SK-N-SH (cell line): ENCODE measurements at regions not wholly inside any gene's neighbourhood (a gene's known extent, or its start where the extent isn't known, plus 50 kb on each side); places are given as distances from the start of the nearest gene placed in this dataset.

ENCODE experiments used
- CTCF ChIA-PET: fragments of 300-600, 350-600 bp; formaldehyde crosslinking; extraction: SDS; loops from one replicate; lab custom pipeline; 2021; lab: Yijun Ruan, JAX
- POLR2A ChIA-PET: fragments of 350-600 bp; sonication (Branson Sonifier 250); formaldehyde crosslinking; extraction: SDS; loops from one replicate; lab custom pipeline; 2020; ENCODE audit warnings: antibody characterized with exemption, inconsistent platforms; lab: Yijun Ruan, JAX
- DNase-seq: peaks from one replicate; pipeline ENCODE4 v3.0.0; 2012
- H2AFZ ChIP-seq: fragments of 200-600 bp; sonication (generic); 2 replicates; pipeline ENCODE4 v1.8.1; 2016; ENCODE audit warnings: antibody characterized with exemption, mild to moderate bottlenecking, low read depth
- H3F3A ChIP-seq: fragments of 200-600 bp; sonication (generic); replicated peaks from 2 replicates; pipeline ENCODE3; 2016; ENCODE audit warnings: antibody characterized with exemption, mild to moderate bottlenecking; ENCODE audit not compliant: insufficient read depth
- H3K27ac ChIP-seq, 2 experiments: fragments of 200-500 bp in 1 of 2; fragments of 200-600 bp in 1 of 2; sonication (Bioruptor generic) in 1 of 2; sonication (generic), shearing (Covaris generic) in 1 of 2; 2 replicates each; pipeline versions ENCODE4 v1.5.1 to v1.6.1; 2014 to 2016; ENCODE audit warnings: low read depth in 2 of 2, inconsistent platforms in 1 of 2, low read length in 1 of 2, mild to moderate bottlenecking in 1 of 2, mixed read lengths in 1 of 2
- H3K27me3 ChIP-seq: fragments of 200-600 bp; sonication (generic), shearing (Covaris generic); 2 replicates; pipeline ENCODE4 v1.6.1; 2016; ENCODE audit warnings: mixed run types; ENCODE audit not compliant: insufficient read depth
- H3K36me3 ChIP-seq, 2 experiments: fragments of 200-500 bp in 1 of 2; fragments of 200-600 bp in 1 of 2; sonication (Bioruptor generic) in 1 of 2; sonication (generic) in 1 of 2; replicated peaks in 1 of 2; 2 replicates each; pipeline versions ENCODE3 to v1.5.1; 2014 to 2016; ENCODE audit warnings: low read length in 1 of 2, mild to moderate bottlenecking in 1 of 2; ENCODE audit not compliant: insufficient read depth in 2 of 2, control insufficient read depth in 1 of 2
- H3K4me1 ChIP-seq, 2 experiments: fragments of 200-500 bp in 1 of 2; fragments of 200-600 bp in 1 of 2; sonication (Bioruptor generic) in 1 of 2; sonication (generic), shearing (Covaris generic) in 1 of 2; 2 replicates each; pipeline versions ENCODE4 v1.5.1 to v1.6.1; 2014 to 2016; ENCODE audit warnings: low read depth in 1 of 2, low read length in 1 of 2, mixed run types in 1 of 2; ENCODE audit not compliant: insufficient read depth in 2 of 2, control insufficient read depth in 1 of 2
- H3K4me2 ChIP-seq: fragments of 200-600 bp; sonication (generic), shearing (Covaris generic); 2 replicates; pipeline ENCODE4 v1.6.1; 2017; ENCODE audit warnings: mixed run types
- H3K4me3 ChIP-seq, 2 experiments: fragments of 200-500 bp in 1 of 2; fragments of 200-600 bp in 1 of 2; sonication (Bioruptor generic) in 1 of 2; sonication (generic), shearing (Covaris generic) in 1 of 2; 2 replicates each; pipeline versions ENCODE4 v1.5.1 to v1.8.1; 2014 to 2016; ENCODE audit warnings: low read depth in 2 of 2, inconsistent platforms in 1 of 2, low read length in 1 of 2, mild to moderate bottlenecking in 1 of 2, mixed read lengths in 1 of 2, moderate library complexity in 1 of 2
- H3K79me2 ChIP-seq: fragments of 200-600 bp; sonication (generic); 2 replicates; pipeline ENCODE4 v1.8.1; 2017; ENCODE audit warnings: mild to moderate bottlenecking; ENCODE audit not compliant: insufficient read depth
- H3K9ac ChIP-seq: fragments of 200-600 bp; sonication (generic); 2 replicates; pipeline ENCODE4 v1.6.1; 2017; ENCODE audit warnings: mixed run types
- H3K9me2 ChIP-seq: fragments of 200-600 bp; sonication (generic); 2 replicates; pipeline ENCODE4 v1.6.1; 2017; ENCODE audit warnings: mixed run types
- H3K9me3 ChIP-seq: fragments of 200-600 bp; sonication (generic); 2 replicates; pipeline ENCODE4 v1.6.1; 2017; ENCODE audit warnings: mixed run types, mild to moderate bottlenecking, moderate library complexity
- H4K20me1 ChIP-seq: fragments of 200-600 bp; sonication (generic); 2 replicates; pipeline ENCODE4 v1.6.1; 2017; ENCODE audit warnings: mild to moderate bottlenecking, mixed run types; ENCODE audit not compliant: insufficient read depth
- EP300 ChIP-seq, 2 experiments: IDR thresholded peaks; 2 replicates each; pipeline versions ENCODE4 v1.4.0 to v1.6.1; 2012; ENCODE audit warnings: borderline replicate concordance in 1 of 2, low read depth in 1 of 2, low read length in 1 of 2
- EZH2phosphoT487 ChIP-seq: fragments of 200-600 bp; sonication (generic); IDR thresholded peaks from 2 replicates; pipeline ENCODE4 v1.6.1; 2017; ENCODE audit warnings: low read depth, mixed run types, mild to moderate bottlenecking, antibody characterized with exemption, moderate library complexity, borderline replicate concordance
- FOSL2 ChIP-seq: IDR thresholded peaks from 2 replicates; pipeline ENCODE4 v1.4.0; 2012; ENCODE audit warnings: low read depth, mild to moderate bottlenecking, moderate library complexity, borderline replicate concordance
- GABPA ChIP-seq: IDR thresholded peaks from 2 replicates; pipeline ENCODE4 v1.4.0; 2012; ENCODE audit warnings: low read depth, mild to moderate bottlenecking
- GATA2 ChIP-seq: sonication (generic); formaldehyde crosslinking; IDR thresholded peaks from 2 replicates; pipeline ENCODE4 v1.5.0; 2020; ENCODE audit warnings: mild to moderate bottlenecking, missing genetic modification reagents
- JUND ChIP-seq: IDR thresholded peaks from 2 replicates; pipeline ENCODE4 v1.4.0; 2012
- NFIC ChIP-seq: IDR thresholded peaks from 2 replicates; pipeline ENCODE4 v1.4.0; 2012; ENCODE audit warnings: borderline replicate concordance
- POLR2AphosphoS5 ChIP-seq: IDR thresholded peaks from 2 replicates; pipeline ENCODE4 v1.6.1; 2012; ENCODE audit warnings: low read depth, low read length
- RXRA ChIP-seq: IDR thresholded peaks from 2 replicates; pipeline ENCODE4 v1.4.0; 2012; ENCODE audit warnings: low read depth, mild to moderate bottlenecking, borderline replicate concordance
- SMC3 ChIP-seq: IDR thresholded peaks from 2 replicates; pipeline ENCODE4 v1.6.1; 2012; ENCODE audit warnings: low read depth, low read length, improper control_type of control experiment
- TAF1 ChIP-seq: IDR thresholded peaks from 2 replicates; pipeline ENCODE4 v1.6.1; 2012; ENCODE audit warnings: low read depth, mild to moderate bottlenecking, low read length, moderate library complexity, borderline replicate concordance
- TEAD4 ChIP-seq: IDR thresholded peaks from 2 replicates; pipeline ENCODE4 v1.4.0; 2012; ENCODE audit warnings: mild to moderate bottlenecking, borderline replicate concordance; ENCODE audit not compliant: insufficient read depth
- WGBS: methylation state at CpG from one replicate; pipeline ENCODE4 v1.1.6; 2017; ENCODE audit warnings: low lambda C conversion rate; 5-methylcytosine and 5-hydroxymethylcytosine counted together
- TF ChIP-seq, protein P1 (sequence below): IDR thresholded peaks from 2 replicates; pipeline ENCODE4 v1.4.0; 2012; ENCODE audit warnings: low read depth
- TF ChIP-seq, protein P2 (sequence below): fragments of 200-600 bp; sonication (generic); IDR thresholded peaks from 2 replicates; pipeline ENCODE4 v1.6.1; 2017; ENCODE audit warnings: antibody characterized with exemption, mild to moderate bottlenecking, moderate library complexity
- TF ChIP-seq, protein P3 (sequence below): IDR thresholded peaks from 2 replicates; pipeline ENCODE4; 2012
- TF ChIP-seq, protein P4 (sequence below): fragments of 150-350 bp; IDR thresholded peaks from 2 replicates; pipeline ENCODE4 v1.6.1; 2017; ENCODE audit warnings: antibody characterized with exemption, low read length, low read depth, borderline replicate concordance

- Histone ChIP-seq H3K79me2 (no peaks in the 10 kb centered on the region), H2AFZ (no peak overlapping the region), H3K36me3 (no peaks in the 10 kb centered on the region), H3K27ac (no peak overlapping the region), H4K20me1 (no peaks in the 10 kb centered on the region), H3K4me1 (no peaks in the 10 kb centered on the region), H3K4me2 (no peak overlapping the region), H3K9ac (no peak overlapping the region), H3K9me2 (no peaks in the 10 kb centered on the region), H3K4me3 (no peak overlapping the region), H3K9me3 (no peaks in the 10 kb centered on the region; the same call in 1 of the 2 replicates), H3K27me3 (no peaks in the 10 kb centered on the region), H3F3A (no peaks in the 10 kb centered on the region)
- 0% methylated on average over 3 of the region's 3 CpGs for WGBS
- ChIA-PET CTCF (no interaction called here), POLR2A (no interaction called here)
- TF ChIP-seq GATA2 (CRISPR knock-in tag), result no peak
- TF ChIP-seq, protein P1, sequence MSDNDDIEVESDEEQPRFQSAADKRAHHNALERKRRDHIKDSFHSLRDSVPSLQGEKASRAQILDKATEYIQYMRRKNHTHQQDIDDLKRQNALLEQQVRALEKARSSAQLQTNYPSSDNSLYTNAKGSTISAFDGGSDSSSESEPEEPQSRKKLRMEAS, result no peak
- TF ChIP-seq, protein P2, sequence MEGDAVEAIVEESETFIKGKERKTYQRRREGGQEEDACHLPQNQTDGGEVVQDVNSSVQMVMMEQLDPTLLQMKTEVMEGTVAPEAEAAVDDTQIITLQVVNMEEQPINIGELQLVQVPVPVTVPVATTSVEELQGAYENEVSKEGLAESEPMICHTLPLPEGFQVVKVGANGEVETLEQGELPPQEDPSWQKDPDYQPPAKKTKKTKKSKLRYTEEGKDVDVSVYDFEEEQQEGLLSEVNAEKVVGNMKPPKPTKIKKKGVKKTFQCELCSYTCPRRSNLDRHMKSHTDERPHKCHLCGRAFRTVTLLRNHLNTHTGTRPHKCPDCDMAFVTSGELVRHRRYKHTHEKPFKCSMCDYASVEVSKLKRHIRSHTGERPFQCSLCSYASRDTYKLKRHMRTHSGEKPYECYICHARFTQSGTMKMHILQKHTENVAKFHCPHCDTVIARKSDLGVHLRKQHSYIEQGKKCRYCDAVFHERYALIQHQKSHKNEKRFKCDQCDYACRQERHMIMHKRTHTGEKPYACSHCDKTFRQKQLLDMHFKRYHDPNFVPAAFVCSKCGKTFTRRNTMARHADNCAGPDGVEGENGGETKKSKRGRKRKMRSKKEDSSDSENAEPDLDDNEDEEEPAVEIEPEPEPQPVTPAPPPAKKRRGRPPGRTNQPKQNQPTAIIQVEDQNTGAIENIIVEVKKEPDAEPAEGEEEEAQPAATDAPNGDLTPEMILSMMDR, result no peak
- TF ChIP-seq POLR2AphosphoS5, result no peak
- TF ChIP-seq, protein P3, sequence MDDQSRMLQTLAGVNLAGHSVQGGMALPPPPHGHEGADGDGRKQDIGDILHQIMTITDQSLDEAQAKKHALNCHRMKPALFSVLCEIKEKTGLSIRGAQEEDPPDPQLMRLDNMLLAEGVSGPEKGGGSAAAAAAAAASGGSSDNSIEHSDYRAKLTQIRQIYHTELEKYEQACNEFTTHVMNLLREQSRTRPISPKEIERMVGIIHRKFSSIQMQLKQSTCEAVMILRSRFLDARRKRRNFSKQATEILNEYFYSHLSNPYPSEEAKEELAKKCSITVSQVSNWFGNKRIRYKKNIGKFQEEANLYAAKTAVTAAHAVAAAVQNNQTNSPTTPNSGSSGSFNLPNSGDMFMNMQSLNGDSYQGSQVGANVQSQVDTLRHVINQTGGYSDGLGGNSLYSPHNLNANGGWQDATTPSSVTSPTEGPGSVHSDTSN, result no peak
- TF ChIP-seq FOSL2, result no peak
- TF ChIP-seq TAF1, result no peak
- TF ChIP-seq EZH2phosphoT487, result no peak
- no peak for TF ChIP-seq GABPA
- no peak for TF ChIP-seq NFIC
- TF ChIP-seq JUND, result no peak
- TF ChIP-seq, protein P4, sequence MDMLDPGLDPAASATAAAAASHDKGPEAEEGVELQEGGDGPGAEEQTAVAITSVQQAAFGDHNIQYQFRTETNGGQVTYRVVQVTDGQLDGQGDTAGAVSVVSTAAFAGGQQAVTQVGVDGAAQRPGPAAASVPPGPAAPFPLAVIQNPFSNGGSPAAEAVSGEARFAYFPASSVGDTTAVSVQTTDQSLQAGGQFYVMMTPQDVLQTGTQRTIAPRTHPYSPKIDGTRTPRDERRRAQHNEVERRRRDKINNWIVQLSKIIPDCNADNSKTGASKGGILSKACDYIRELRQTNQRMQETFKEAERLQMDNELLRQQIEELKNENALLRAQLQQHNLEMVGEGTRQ, result no peak
- no peak for TF ChIP-seq TEAD4
- TF ChIP-seq EP300 (IDR thresholded peaks at IDR 0.05; ENCODE audit: borderline replicate concordance in 1 of 2, low read depth in 1 of 2, low read length in 1 of 2), result no peak
- no peak for TF ChIP-seq RXRA
- TF ChIP-seq SMC3, result no peak
- no peak for DNase-seq
Observed at GRCh38 chr22:34738661-34739400, 327.1 kb upstream of the ISX start.
